Daoy (cell line): ENCODE measurements at regions not wholly inside any gene's neighbourhood (a gene's known extent, or its start where the extent isn't known, plus 50 kb on each side); places are given as distances from the start of the nearest gene placed in this dataset.
"Not testable (repeated sequence)": the region's sequence is repeated elsewhere in the genome, so short reads cannot be mapped to it uniquely, and the experiment has no call there.

Source experiments
- DNase-seq: peaks from one replicate; pipeline ENCODE4 v3.0.0-alpha.2; 2015; ENCODE audit warnings: low read depth

DNA sequence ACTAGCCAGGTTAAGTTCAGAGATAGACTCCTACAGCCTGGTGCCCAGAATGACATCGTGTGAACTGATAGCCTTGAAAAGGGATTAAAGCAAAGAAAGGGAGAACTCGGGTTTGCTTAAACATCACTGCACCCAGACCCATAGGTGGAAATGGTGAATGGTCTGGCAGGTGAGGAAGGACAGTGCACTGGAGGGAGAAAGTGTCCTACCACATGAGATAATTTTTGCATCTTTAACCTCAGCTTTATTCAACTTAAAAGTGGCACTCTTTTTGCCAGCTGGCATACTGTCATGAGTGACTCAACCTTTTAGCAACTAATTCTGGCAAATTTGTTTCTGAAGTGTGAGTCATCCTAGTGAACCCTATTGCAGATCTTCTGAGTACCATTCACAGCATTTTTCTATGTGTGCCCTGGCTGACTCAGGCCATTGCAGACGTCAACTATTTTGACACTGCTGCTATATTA is 53.0 kb upstream of the DAPP1 start:
- DNase-seq = peak; percentile 3

- no peak for DNase-seq
Observed at GRCh38 chr4:99762728-99763127, 53.9 kb upstream of the DAPP1 start.

DNA sequence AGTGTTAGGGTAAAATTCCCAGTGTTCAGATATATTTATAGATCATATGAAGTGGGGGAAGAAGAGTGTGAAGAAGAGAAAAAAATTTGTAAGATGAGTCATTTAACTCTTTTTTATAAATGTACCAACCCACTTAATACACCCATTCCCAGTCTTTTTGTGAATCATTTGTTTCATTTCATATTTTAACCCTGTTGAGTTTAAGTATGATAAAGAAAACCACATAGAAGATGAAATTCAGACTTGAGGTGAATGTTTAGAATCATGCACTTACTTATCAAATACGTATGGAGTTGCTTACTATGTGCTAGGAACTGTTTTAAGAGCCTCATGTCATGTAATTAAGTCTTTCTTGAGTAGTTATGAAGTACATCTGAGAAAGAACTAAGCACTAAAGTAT is 56.6 kb upstream of the DAPP1 start:
- no peak for DNase-seq

GRCh38 chr4:99759346-99759984 is 57.2 kb upstream of the DAPP1 start:
- no peak for DNase-seq

GRCh38 chr4:99755223-99755944 is 61.2 kb upstream of the DAPP1 start:
- no peak for DNase-seq

GRCh38 chr4:99754756-99755155 is 61.9 kb upstream of the DAPP1 start:
- DNase-seq = no peak

GRCh38 chr4:99753931-99754330 is 62.7 kb upstream of the DAPP1 start:
- DNase-seq = no peak

GRCh38 chr4:99749445-99750391 is 66.9 kb upstream of the DAPP1 start:
- no peak for DNase-seq

GRCh38 chr4:99746443-99746842 is 70.2 kb upstream of the DAPP1 start:
- no peak for DNase-seq

DNA sequence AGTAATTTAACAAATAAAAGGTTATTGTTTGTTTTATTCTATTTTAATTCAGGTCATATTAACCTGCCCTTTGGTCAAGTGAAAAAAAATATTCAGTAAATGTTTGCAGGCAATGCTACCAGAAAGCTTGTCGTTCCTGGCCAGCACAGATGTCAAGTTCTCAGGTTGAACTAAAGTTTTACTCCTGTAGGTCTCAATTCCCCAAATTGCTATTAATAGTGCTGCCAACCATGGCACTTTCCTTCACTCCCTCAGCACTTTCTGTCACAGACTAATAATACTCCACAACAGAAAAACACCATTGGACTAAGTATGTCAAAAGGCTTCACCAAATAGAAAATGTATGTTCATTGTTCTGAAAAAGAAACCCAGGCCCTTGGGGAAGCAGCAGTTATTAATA is 79.2 kb upstream of the C4orf54 start:
- no peak for DNase-seq

DNA sequence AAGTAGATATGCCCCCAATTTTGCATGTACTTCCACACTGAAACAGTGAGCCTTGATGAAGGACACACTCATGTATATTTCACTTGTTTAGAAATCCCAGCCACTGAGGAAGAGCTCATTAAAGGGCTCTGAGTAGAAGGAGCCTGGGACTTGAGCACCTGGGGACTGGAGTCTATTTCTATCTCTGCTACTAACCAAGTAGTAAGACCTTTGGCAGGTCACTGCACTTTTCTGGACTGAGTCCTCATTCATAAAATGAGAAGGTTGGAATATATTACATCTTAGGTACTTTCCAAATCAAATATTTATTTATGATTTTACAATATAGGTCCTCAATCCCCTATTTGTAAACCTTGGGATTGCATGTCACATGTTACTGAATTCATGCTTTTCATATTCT is 78.2 kb upstream of the C4orf54 start:
- DNase-seq = no peak

DNA sequence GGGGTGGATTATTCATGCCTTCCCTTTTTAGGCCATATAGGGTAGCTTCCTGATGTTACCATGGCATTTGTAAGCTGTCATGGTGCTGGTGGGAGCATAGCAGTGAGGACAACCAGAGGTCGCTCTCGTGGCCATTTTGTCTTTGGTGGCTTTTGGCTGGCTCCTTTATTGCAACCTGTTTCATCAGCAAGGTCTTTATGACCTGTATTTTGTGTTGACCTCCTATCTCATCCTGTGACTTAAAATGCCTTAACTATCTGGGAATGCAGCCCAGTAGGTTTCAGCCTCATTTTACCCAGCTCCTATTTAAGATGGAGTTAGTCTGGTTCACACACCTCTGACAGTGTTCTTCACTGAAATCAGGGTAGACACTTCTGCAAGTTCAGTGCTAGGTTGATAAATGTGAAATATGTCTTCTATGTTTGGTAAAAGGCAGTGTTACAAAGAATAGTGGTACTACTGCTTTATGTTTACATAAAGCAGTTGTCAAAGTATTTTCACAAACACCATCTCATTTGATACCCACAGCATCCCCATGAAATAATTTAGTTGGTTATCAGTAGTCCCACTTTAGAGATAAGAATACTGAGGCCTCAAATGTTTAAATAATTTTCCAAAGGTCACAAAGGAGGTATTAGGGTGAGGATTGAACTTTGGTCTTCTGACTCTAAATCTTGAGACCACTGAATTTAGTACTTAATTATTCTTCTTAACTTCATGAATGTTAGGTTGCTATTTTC is 77.1 kb upstream of the C4orf54 start:
- DNase-seq = no peak

DNA sequence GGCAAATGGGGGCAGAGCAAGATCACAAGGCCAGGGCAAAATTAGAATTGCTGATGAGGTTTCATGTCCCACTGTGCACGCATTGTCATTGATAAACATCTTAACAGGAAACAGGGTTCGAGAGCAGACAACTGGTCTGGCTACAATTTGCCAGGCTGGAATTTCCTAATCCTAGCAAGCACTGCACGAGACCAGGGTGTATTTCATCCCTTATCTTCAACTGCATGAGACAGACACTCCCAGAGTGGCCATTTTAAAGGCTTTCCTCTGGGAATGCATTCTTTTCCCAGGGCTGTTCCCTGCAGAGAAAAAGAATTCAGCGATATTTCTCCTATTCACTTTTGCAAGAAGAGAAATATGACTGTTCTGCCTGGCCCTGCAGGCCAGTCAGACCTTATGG is 75.8 kb upstream of the C4orf54 start:
- not testable (repeated sequence) for DNase-seq

DNA sequence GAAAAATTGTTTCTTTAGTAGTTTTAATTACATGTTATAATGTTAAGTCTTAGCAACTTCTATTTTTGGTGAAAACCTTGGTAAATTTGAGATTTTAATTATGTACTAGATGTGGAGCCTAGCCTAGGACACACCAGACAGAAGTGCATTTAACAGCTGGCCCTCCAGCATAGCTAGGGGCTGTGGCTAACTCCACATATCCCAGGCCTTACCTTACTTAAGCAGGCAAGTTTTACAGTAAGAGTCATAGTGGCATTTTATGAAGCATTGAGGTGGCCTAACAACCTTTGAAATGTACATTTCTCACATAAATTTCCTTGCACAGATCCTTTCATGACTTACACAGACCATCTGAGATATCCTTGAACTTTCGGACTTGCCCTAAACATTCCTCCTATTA is 71.6 kb upstream of the C4orf54 start:
- DNase-seq = no peak

- no peak for DNase-seq
Observed at GRCh38 chr4:99724067-99724466, 66.4 kb upstream of the C4orf54 start.

DNA sequence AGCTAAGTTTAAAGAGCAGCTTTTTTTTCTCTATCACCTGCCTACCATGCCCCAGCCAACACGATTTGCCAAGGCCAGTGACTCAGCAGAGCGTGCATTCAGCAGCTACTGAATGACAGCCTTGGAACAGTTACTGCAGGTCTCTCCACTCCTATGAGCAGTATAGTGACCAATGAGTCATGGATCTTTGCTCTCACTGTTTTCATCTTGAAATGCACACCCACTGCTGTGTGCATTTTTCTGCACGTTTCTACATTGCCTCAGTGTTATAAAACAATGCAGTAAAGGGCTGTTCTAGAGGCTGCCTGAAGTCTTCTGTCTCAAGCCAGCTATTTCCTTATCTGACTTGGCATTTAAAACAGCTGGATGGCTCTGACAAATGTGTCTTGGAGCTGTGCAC is 66.0 kb upstream of the C4orf54 start:
- peak; percentile 1 for DNase-seq

GRCh38 chr4:99722725-99723124 is 65.1 kb upstream of the C4orf54 start:
- no peak for DNase-seq

DNA sequence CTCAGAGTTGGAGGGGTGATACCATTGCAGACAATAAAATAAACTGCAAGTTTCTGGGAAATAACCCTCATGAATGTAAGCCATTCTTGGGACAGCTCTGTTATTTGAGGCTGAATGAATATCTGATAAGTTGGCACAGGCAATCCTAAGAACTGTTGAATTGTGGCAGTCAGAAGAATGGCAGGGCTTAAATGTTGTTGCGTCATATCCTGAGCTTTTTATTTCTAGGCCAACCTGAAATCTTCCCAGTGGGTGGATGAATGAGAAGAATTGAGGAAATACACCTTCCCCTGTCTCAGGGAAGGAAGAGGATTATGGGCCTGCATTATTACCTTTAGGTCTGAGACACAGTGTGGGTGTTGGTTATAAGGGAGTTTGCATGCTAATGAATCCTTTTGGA is 64.4 kb upstream of the C4orf54 start:
- DNase-seq = no peak

DNA sequence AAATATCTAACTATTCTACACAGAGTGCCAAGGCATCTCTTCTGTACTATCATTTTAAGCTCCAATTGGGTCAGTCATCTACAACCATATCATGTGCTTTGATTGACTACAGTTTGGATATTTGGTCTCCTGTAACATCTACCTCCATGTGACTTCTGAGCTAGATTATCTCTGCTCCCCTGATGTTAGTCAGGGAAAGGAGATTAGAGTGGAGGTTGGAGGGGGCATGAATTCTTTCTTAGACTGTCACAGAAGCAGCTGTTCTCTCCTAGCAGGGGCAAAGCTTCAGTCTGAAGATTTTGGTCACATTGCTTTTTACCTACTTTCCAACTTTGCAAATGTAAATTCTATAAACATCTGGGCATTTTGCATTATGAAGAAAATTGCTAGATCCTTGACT is 62.6 kb upstream of the C4orf54 start:
- DNase-seq = no peak

GRCh38 chr4:99716996-99717395 is 59.4 kb upstream of the C4orf54 start:
- DNase-seq = no peak

GRCh38 chr4:99715286-99715685 is 57.7 kb upstream of the C4orf54 start:
- no peak for DNase-seq

DNA sequence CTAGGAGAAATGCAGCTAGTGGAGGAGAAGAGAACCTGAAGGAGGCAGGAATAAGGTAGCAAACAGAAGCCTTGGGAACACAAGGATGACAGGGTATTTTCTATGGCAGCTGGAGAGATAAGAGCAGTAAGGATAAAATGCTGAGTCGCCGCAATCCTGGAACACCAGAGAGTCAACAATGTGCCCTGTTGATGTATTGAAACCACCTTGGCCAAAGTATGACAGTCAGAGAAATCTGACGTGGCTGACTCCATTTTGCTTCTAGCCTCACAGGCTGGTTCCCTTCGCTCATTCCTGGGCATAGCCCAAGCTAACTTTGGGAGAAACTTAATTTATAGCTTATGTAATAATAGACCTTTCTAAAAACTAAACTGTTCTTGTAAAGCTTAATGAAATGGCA is 56.6 kb upstream of the C4orf54 start:
- no peak for DNase-seq
